Prostate gland (tissue), 2 donors: ENCODE measurements at regions not wholly inside any gene's neighbourhood (a gene's known extent, or its start where the extent isn't known, plus 50 kb on each side); places are given as distances from the start of the nearest gene placed in this dataset.

Experiments used
- DNase-seq: peaks from one replicate; pipeline ENCODE4 v3.0.0-alpha.2; 2019; ENCODE audit warnings: low spot score
- H3K27ac ChIP-seq, 2 donors: fragments of 200-600 bp; sonication (generic); 2 replicates each; pipeline ENCODE4 v1.5.1; 2017 to 2019
- H3K27me3 ChIP-seq: fragments of 200-600 bp; sonication (generic); replicated peaks from 2 replicates; pipeline ENCODE4 v1.5.1; 2019; ENCODE audit not compliant: insufficient read depth
- H3K36me3 ChIP-seq, 2 donors: fragments of 200-600 bp; sonication (generic); 1 replicate in 1 of 2; 2 replicates in 1 of 2; pipeline versions ENCODE4 v1.5.1 to v1.8.1; 2017 to 2019
- H3K4me1 ChIP-seq: fragments of 200-600 bp; sonication (generic); replicated peaks from 2 replicates; pipeline ENCODE4 v1.5.1; 2019
- H3K4me3 ChIP-seq, 2 donors: fragments of 200-600 bp; sonication (generic); 2 replicates each; pipeline ENCODE4 v1.5.1; 2017 to 2019
- H3K9me3 ChIP-seq: fragments of 200-600 bp; sonication (generic); 2 replicates; pipeline ENCODE4 v1.5.1; 2017
- POLR2A ChIP-seq: fragments of 450-650 bp; IDR thresholded peaks from one replicate; pipeline ENCODE4 v1.6.1; 2016; ENCODE audit warnings: antibody characterized with exemption, mild to moderate bottlenecking
- POLR2AphosphoS5 ChIP-seq: sonication (generic); formaldehyde crosslinking; IDR thresholded peaks from one replicate; pipeline ENCODE4 v1.6.1; 2017; ENCODE audit warnings: antibody characterized with exemption
- WGBS: methylation state at CpG from one replicate; pipeline ENCODE4 v1.1.5; 2018; 5-methylcytosine and 5-hydroxymethylcytosine counted together
- intact Hi-C: fragments of 100-400 bp; cut with DNase I; formaldehyde crosslinking; loops from one replicate; pipeline ENCODE4 v1.14.2; 2022
- TF ChIP-seq, protein P1 (sequence below), 4 experiments: fragments of 200-600 bp in 2 of 4; fragments of 450-650 bp in 2 of 4; sonication (generic) in 2 of 4; IDR thresholded peaks; 1 replicate in 3 of 4; 2 replicates in 1 of 4; pipeline ENCODE4 v1.5.1; 2016 to 2019; ENCODE audit warnings: antibody characterized with exemption in 4 of 4, mild to moderate bottlenecking in 2 of 4, moderate library complexity in 2 of 4

DNA sequence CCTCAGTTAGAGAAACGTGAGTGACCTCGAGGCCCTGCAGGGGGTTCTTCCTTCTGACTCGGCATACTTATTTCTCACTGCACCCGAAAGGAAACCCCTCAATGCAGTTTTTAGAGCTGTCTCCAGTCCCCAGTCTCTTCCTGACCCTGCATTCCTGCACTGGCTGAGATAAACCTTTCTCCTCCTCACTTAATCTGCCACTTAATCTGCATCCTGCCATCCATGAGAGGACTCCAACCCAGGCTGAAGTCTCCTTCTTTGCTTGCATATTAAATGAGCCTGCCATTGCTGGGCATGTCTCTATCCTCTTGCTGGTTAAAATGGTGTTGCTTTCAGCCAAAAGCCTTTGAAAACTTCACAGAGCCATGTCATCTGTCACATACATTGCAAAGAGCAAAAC, 125.6 kb upstream of the GATA6 start:
- TF ChIP-seq POLR2A (no peak), POLR2AphosphoS5 (no peak)
- TF ChIP-seq, protein P1, sequence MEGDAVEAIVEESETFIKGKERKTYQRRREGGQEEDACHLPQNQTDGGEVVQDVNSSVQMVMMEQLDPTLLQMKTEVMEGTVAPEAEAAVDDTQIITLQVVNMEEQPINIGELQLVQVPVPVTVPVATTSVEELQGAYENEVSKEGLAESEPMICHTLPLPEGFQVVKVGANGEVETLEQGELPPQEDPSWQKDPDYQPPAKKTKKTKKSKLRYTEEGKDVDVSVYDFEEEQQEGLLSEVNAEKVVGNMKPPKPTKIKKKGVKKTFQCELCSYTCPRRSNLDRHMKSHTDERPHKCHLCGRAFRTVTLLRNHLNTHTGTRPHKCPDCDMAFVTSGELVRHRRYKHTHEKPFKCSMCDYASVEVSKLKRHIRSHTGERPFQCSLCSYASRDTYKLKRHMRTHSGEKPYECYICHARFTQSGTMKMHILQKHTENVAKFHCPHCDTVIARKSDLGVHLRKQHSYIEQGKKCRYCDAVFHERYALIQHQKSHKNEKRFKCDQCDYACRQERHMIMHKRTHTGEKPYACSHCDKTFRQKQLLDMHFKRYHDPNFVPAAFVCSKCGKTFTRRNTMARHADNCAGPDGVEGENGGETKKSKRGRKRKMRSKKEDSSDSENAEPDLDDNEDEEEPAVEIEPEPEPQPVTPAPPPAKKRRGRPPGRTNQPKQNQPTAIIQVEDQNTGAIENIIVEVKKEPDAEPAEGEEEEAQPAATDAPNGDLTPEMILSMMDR (IDR thresholded peaks at IDR 0.05): no peak
- no peaks in the 10 kb centered on the region for H3K4me1 ChIP-seq
- H3K27ac ChIP-seq: peak overlapping the region in 1 of 2 donors; percentile 42
- intact Hi-C loops: no loop called here
- no peaks in the 10 kb centered on the region for H3K36me3 ChIP-seq
- no peaks in the 10 kb centered on the region for H3K9me3 ChIP-seq
- H3K4me3 ChIP-seq: no peak overlapping the region
- WGBS: 60% methylated on average over 4 of the region's 4 CpGs
- no peaks in the 10 kb centered on the region for H3K27me3 ChIP-seq
- DNase-seq: no peak

DNA sequence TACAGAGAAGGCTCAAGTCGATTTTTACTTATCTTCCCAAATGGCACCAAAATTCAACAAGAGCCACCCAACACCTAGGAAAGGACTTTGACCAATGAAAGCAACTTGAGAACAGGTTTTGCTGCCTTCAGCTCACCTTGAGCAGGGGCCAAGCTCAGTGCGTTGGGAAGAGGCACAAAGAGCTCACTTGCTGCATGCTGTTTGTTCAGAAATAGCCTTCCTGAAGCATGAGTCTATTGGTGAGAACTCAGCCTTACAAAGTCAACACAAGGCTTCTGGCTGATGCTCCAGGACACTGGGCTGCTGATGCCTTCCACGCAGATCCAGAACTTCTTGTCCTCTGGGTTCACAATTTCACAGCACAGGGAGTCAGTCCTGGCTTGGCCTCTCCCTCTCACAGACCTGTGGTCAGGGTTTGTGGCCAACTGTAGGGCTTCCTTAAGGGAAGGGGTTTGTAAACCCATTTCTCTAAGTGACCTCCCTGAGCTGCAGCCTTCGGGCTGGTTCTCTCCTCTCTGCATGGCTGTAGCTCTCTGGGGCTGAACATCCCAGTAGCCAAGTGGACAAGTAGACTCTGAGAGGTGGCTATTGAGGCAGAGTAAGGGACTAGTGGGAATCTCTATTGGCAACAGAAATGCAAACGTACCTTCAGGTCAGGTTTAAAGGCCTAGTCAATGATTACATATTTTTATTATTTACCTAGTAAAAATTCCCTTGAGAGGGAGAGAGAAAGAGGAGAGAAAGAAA, 124.7 kb upstream of the GATA6 start:
- TF ChIP-seq POLR2A: no peak
- TF ChIP-seq, protein P1 (IDR thresholded peaks at IDR 0.05): no peak
- TF ChIP-seq POLR2AphosphoS5: peak; percentile 78
- intact Hi-C loops: no loop called here
- no peak overlapping the region for H3K4me3 ChIP-seq
- H3K36me3 ChIP-seq: no peaks in the 10 kb centered on the region
- no peaks in the 10 kb centered on the region for H3K9me3 ChIP-seq
- peak overlapping the region; percentile 23 to 72 for H3K27ac ChIP-seq
- 50% methylated on average over 5 of the region's 5 CpGs for WGBS
- no peaks in the 10 kb centered on the region for H3K27me3 ChIP-seq
- H3K4me1 ChIP-seq: no peaks in the 10 kb centered on the region
- DNase-seq: peak; percentile 69

DNA sequence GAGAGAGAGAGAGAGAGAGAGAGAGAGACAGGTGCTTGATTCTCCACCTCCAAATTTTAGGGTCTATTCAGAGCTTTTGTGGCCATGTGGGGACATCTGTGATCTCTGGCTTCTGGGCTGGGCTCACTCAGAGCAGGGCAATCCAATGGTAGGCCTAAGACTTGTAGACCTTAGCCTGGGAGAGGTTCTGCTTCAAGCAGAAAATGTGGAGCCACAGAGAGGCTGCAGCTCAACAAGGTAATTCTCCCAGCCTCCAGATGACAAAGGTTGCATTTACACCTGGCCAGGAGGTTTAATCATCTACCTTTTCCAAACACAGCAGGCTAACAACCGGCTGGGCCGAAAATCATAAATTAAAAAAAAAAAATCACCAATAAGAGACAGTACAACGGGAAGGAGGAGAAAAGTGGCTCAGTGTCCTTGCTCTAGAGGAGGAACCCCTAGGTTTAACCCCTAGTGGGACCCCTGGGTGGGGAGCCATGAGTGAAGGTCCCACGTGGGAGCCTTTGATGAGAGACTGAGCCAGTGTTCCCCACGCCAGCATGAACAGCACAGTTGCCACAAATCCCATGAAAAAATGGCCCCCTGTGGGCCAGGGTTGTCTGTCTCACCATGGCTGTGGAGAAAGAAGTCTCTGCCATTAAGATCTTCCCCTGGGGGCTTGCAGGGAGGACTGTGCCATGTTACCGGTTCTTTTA, 124.0 kb upstream of the GATA6 start:
- peak overlapping the region; percentile 23 to 72 for H3K27ac ChIP-seq
- DNase-seq: no peak
- no peaks in the 10 kb centered on the region for H3K4me1 ChIP-seq
- 55% methylated on average over 6 of the region's 6 CpGs for WGBS
- TF ChIP-seq, protein P1 (IDR thresholded peaks at IDR 0.05): no peak
- TF ChIP-seq POLR2AphosphoS5 (no peak), POLR2A (no peak)
- no peaks in the 10 kb centered on the region for H3K27me3 ChIP-seq
- no peaks in the 10 kb centered on the region for H3K36me3 ChIP-seq
- intact Hi-C loops: no loop called here
- no peaks in the 10 kb centered on the region for H3K9me3 ChIP-seq
- H3K4me3 ChIP-seq: no peak overlapping the region

DNA sequence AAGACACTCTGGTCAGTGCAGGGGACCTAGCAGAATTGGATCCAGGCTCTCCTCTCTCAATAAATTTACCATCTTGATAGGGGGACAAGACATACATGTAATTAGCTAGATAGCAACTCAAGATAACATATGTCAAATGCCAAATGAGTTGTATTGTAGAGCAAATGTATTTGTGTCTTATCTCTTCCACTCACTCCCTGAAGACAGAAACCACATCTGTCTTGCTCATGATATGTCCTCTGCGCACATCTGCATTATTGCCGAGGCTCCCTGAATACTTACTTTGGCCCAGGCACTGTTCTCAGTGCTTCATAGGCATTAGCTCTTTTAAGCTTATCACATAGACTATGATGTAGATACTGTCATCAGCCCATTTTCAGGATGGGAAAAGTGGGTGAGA, 122.9 kb upstream of the GATA6 start:
- intact Hi-C loops: no loop called here

More for the DNA sequence above, 122.9 kb upstream of the GATA6 start:
- TF ChIP-seq POLR2AphosphoS5 (no peak), POLR2A (no peak)
- TF ChIP-seq, protein P1 (IDR thresholded peaks at IDR 0.05): no peak
- no peak overlapping the region for H3K27ac ChIP-seq
- no peaks in the 10 kb centered on the region for H3K27me3 ChIP-seq
- no peaks in the 10 kb centered on the region for H3K36me3 ChIP-seq
- DNase-seq: no peak
- 91% methylated on average over 2 of the region's 2 CpGs for WGBS
- no peaks in the 10 kb centered on the region for H3K9me3 ChIP-seq
- H3K4me1 ChIP-seq: no peaks in the 10 kb centered on the region
- no peak overlapping the region for H3K4me3 ChIP-seq
